ENCODE measurements at regions not wholly inside any gene's neighbourhood (a gene's known extent, or its start where the extent isn't known, plus 50 kb on each side); places are given as distances from the start of the nearest gene placed in this dataset.

- BruUV-seq (replicated peaks), result no TSS peak
Measured at GRCh38 chr11:131108760-131109159, 192.5 kb upstream of the SNX19 start.

DNA sequence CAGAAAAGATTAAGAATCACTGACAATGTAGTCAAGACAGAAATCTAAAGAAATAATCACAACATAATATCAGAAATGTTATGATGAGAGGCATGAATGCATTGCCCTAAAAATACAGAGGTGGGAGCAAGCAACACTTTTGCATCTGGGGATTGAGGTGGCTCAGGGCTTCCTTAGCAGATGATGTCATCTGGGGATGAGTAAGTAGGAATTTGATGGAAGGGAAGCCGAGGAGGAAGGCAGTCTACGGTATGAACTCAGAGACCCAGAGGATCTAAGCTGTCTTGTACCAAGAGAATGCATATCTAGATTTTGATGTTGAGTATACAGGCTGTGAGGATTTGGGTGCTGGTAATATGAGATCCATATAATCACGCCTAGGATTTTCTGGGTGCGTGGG is 193.0 kb upstream of the SNX19 start:
- ChIA-PET POLR2A (interaction anchor here (0.6 kb wide), 1 partner anchor 411 kb away, joined by 3 read pairs; no protein-coding TSS in a partner anchor), CTCF (no interaction called here)
- no peaks in the 10 kb centered on the region for H3K4me1 ChIP-seq (ENCODE audit: control insufficient read depth, insufficient read depth, low read length)
- no peaks in the 10 kb centered on the region for H3K36me3 ChIP-seq (ENCODE audit: control insufficient read depth, insufficient read depth, low read length)
- H3K9me3 ChIP-seq (ENCODE audit: control insufficient read depth, insufficient read depth, low read depth, low read length), result no peaks in the 10 kb centered on the region
- intact Hi-C loops (cut with micrococcal nuclease; ENCODE audit: unreplicated experiment) (no loop called here), in situ Hi-C loops (cut with HindIII; ENCODE audit: low pct_unique_long_range_greater_than_20kb, low sequenced_read_pairs) (no loop called here)
- DNase-seq (ENCODE audit: low read depth, low spot score) (no peak), ATAC-seq (no peak)
- H3K4me3 ChIP-seq (ENCODE audit: low read depth in 2 of 2, low read length in 2 of 2), result no peak overlapping the region
- peaks cover 5% of the 10 kb centered on the region; the same call in 1 of the 2 replicates for H3K27me3 ChIP-seq (ENCODE audit: control insufficient read depth, insufficient read depth, low read length)
- no peak for TF ChIP-seq CTCF (IDR thresholded peaks at IDR 0.05)
- TF ChIP-seq POLR2AphosphoS5 (IDR thresholded peaks at IDR 0.05; ENCODE audit: low read depth, low read length), result no peak
- TF ChIP-seq TCF7L2 (IDR thresholded peaks at IDR 0.05; ENCODE audit: low read depth, low read length), result no peak
- TF ChIP-seq SIN3A (IDR thresholded peaks at IDR 0.05; ENCODE audit: borderline replicate concordance, insufficient read depth, low read depth, low read length), result no peak
- TF ChIP-seq, protein P1, sequence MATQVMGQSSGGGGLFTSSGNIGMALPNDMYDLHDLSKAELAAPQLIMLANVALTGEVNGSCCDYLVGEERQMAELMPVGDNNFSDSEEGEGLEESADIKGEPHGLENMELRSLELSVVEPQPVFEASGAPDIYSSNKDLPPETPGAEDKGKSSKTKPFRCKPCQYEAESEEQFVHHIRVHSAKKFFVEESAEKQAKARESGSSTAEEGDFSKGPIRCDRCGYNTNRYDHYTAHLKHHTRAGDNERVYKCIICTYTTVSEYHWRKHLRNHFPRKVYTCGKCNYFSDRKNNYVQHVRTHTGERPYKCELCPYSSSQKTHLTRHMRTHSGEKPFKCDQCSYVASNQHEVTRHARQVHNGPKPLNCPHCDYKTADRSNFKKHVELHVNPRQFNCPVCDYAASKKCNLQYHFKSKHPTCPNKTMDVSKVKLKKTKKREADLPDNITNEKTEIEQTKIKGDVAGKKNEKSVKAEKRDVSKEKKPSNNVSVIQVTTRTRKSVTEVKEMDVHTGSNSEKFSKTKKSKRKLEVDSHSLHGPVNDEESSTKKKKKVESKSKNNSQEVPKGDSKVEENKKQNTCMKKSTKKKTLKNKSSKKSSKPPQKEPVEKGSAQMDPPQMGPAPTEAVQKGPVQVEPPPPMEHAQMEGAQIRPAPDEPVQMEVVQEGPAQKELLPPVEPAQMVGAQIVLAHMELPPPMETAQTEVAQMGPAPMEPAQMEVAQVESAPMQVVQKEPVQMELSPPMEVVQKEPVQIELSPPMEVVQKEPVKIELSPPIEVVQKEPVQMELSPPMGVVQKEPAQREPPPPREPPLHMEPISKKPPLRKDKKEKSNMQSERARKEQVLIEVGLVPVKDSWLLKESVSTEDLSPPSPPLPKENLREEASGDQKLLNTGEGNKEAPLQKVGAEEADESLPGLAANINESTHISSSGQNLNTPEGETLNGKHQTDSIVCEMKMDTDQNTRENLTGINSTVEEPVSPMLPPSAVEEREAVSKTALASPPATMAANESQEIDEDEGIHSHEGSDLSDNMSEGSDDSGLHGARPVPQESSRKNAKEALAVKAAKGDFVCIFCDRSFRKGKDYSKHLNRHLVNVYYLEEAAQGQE (IDR thresholded peaks at IDR 0.05; ENCODE audit: insufficient read depth in 1 of 2, low read depth in 2 of 2, low read length in 1 of 2), result no peak
- no TSS peak for BruUV-seq (replicated peaks)
- no peak overlapping the region for H3K27ac ChIP-seq (ENCODE audit: low read length)

More at GRCh38 chr11:131108760-131109159, 192.5 kb upstream of the SNX19 start:
- CTCF ChIA-PET, result no interaction called here
- intact Hi-C loops (cut with micrococcal nuclease; ENCODE audit: unreplicated experiment) (no loop called here), in situ Hi-C loops (cut with HindIII; ENCODE audit: low pct_unique_long_range_greater_than_20kb, low sequenced_read_pairs) (no loop called here)
- no peaks in the 10 kb centered on the region for H3K4me1 ChIP-seq (ENCODE audit: control insufficient read depth, insufficient read depth, low read length)
- ATAC-seq (no peak), DNase-seq (ENCODE audit: low read depth, low spot score) (no peak)
- H3K27me3 ChIP-seq (ENCODE audit: control insufficient read depth, insufficient read depth, low read length), result peaks cover 5% of the 10 kb centered on the region; the same call in 1 of the 2 replicates
- H3K27ac ChIP-seq (ENCODE audit: low read length), result no peak overlapping the region
- H3K36me3 ChIP-seq (ENCODE audit: control insufficient read depth, insufficient read depth, low read length), result no peaks in the 10 kb centered on the region
- no peaks in the 10 kb centered on the region for H3K9me3 ChIP-seq (ENCODE audit: control insufficient read depth, insufficient read depth, low read depth, low read length)
- TF ChIP-seq SIN3A (IDR thresholded peaks at IDR 0.05; ENCODE audit: borderline replicate concordance, insufficient read depth, low read depth, low read length) (no peak), TCF7L2 (IDR thresholded peaks at IDR 0.05; ENCODE audit: low read depth, low read length) (no peak), CTCF (IDR thresholded peaks at IDR 0.05) (no peak)
- TF ChIP-seq, protein P1 (IDR thresholded peaks at IDR 0.05; ENCODE audit: insufficient read depth in 1 of 2, low read depth in 2 of 2, low read length in 1 of 2), result no peak
- H3K4me3 ChIP-seq (ENCODE audit: low read depth in 2 of 2, low read length in 2 of 2), result no peak overlapping the region
- POLR2A ChIA-PET, result no interaction called here
